ENCODE measurements at regions not wholly inside any gene's neighbourhood (a gene's known extent, or its start where the extent isn't known, plus 50 kb on each side); places are given as distances from the start of the nearest gene placed in this dataset.

- no peak for TF ChIP-seq CTCF (IDR thresholded peaks at IDR 0.05)
- no peak for TF ChIP-seq POLR2A (IDR thresholded peaks at IDR 0.05)
- 39 to 65% methylated on average over 2 of the region's 2 CpGs for WGBS, 2 donors
- H3K4me3 ChIP-seq: no peak overlapping the region
- H3K27ac ChIP-seq: no peak overlapping the region
- H3K4me1 ChIP-seq: no peaks in the 10 kb centered on the region
- intact Hi-C loops (cut with DNase I; ENCODE audit: low total_unique reads): no loop called here
- no peaks in the 10 kb centered on the region for H3K9me3 ChIP-seq
- H3K36me3 ChIP-seq (ENCODE audit: low read depth, missing control alignments): no peaks in the 10 kb centered on the region
- no peak for DNase-seq
- no peaks in the 10 kb centered on the region for H3K27me3 ChIP-seq
These were observed 143.4 kb upstream of the WDR1 start for GRCh38 chr4:10259976-10260375.

- 54% methylated on average over 3 of the region's 3 CpGs for WGBS, 2 donors
- H3K9me3 ChIP-seq: no peaks in the 10 kb centered on the region
- DNase-seq: no peak
- no peak overlapping the region for H3K27ac ChIP-seq
- no peaks in the 10 kb centered on the region for H3K36me3 ChIP-seq (ENCODE audit: low read depth, missing control alignments)
- intact Hi-C loops (cut with DNase I; ENCODE audit: low total_unique reads): no loop called here
- TF ChIP-seq CTCF (IDR thresholded peaks at IDR 0.05) (no peak), POLR2A (IDR thresholded peaks at IDR 0.05) (no peak)
- H3K4me1 ChIP-seq: no peaks in the 10 kb centered on the region
- no peak overlapping the region for H3K4me3 ChIP-seq
- no peaks in the 10 kb centered on the region for H3K27me3 ChIP-seq
These were observed 139.6 kb upstream of the WDR1 start for GRCh38 chr4:10256203-10256602.

DNA sequence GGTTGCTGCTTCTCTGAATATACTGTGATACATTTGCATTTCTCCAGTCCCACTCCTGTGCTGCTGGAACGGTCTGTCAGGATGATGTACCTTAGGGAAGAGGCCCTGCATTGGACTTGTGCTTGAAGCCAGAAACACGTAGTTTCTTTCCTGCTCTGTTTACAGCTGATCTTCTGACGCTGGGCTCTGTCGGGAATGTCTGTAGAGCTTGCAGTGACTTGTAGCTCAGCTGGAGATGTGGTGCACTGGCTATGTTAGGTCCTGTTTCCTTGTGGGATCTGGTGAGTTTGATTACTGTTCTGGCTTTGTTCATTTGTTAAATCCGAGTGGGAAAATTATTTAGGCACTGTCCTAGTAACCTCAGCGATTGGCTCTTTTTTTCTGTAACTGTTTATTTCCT lies 137.2 kb upstream of the WDR1 start:
- H3K36me3 ChIP-seq (ENCODE audit: low read depth, missing control alignments): no peaks in the 10 kb centered on the region
- H3K4me3 ChIP-seq: no peak overlapping the region
- intact Hi-C loops (cut with DNase I; ENCODE audit: low total_unique reads): no loop called here
- WGBS, 2 donors: 51 to 64% methylated on average over 6 of the region's 6 CpGs
- no peaks in the 10 kb centered on the region for H3K27me3 ChIP-seq
- no peak overlapping the region for H3K27ac ChIP-seq
- no peaks in the 10 kb centered on the region for H3K4me1 ChIP-seq
- TF ChIP-seq POLR2A (IDR thresholded peaks at IDR 0.05) (no peak), CTCF (IDR thresholded peaks at IDR 0.05) (no peak)
- DNase-seq: no peak
- H3K9me3 ChIP-seq: no peaks in the 10 kb centered on the region

- no peaks in the 10 kb centered on the region for H3K36me3 ChIP-seq (ENCODE audit: low read depth, missing control alignments)
- H3K4me1 ChIP-seq: no peaks in the 10 kb centered on the region
- TF ChIP-seq POLR2A (IDR thresholded peaks at IDR 0.05): no peak
- no peak for TF ChIP-seq CTCF (IDR thresholded peaks at IDR 0.05)
- intact Hi-C loops (cut with DNase I; ENCODE audit: low total_unique reads): no loop called here
- WGBS, 2 donors: 56 to 66% methylated on average over 7 of the region's 7 CpGs
- no peak overlapping the region for H3K4me3 ChIP-seq
- H3K27ac ChIP-seq: no peak overlapping the region
- H3K9me3 ChIP-seq: no peaks in the 10 kb centered on the region
- no peaks in the 10 kb centered on the region for H3K27me3 ChIP-seq
- no peak for DNase-seq
These were observed 129.2 kb upstream of the WDR1 start for GRCh38 chr4:10245751-10246150.

DNA sequence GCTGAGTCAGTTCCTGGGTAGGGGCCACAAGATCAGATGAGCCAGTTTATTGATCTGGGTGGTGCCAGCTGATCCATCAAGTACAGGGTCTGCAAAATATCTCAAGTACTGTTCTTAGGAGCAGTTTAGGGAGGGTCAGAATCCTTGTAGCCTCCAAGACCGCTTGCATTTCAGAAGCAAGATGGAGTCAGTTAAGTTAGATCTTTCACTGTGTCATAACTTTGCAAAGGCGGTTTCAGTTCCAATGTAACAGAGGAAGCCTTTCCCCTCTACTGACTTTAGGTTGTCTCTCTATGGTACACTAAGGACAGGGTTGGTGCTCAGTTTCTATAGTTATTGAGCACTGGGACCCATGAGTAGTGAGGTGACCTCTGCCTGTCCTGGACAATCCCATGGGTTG lies 127.3 kb upstream of the WDR1 start:
- TF ChIP-seq CTCF (IDR thresholded peaks at IDR 0.05) (no peak), POLR2A (IDR thresholded peaks at IDR 0.05) (no peak)
- Histone ChIP-seq H3K36me3 (ENCODE audit: low read depth, missing control alignments) (no peaks in the 10 kb centered on the region), H3K4me1 (no peaks in the 10 kb centered on the region), H3K4me3 (no peak overlapping the region), H3K27ac (no peak overlapping the region), H3K9me3 (no peaks in the 10 kb centered on the region), H3K27me3 (no peaks in the 10 kb centered on the region)
- intact Hi-C loops (cut with DNase I; ENCODE audit: low total_unique reads): no loop called here
- DNase-seq: no peak
- 59 to 76% methylated on average over 2 of the region's 2 CpGs for WGBS, 2 donors

All from testis (tissue), 2 donors.